HCT116 (cell line): ENCODE measurements at regions not wholly inside any gene's neighbourhood (a gene's known extent, or its start where the extent isn't known, plus 50 kb on each side); places are given as distances from the start of the nearest gene placed in this dataset.
A peak's percentile ranks its signal among the peaks of the same experiment; 100 is the strongest.

Source experiments
- ATAC-seq: fragments of 200-7000 bp; cut with Tn5 transposase; 2 replicates; pipeline ENCODE4 v1.9.1; 2020; ENCODE audit warnings: mild to moderate bottlenecking, moderate library complexity
- BruUV-seq: library from RNA; stranded (reverse); fragments of 400-500 nt; replicated peaks from 2 replicates; lab custom pipeline; 2021; lab: Mats Ljungman, UMichigan
- CTCF ChIA-PET: fragments of 300-600 bp; sonication (Branson Sonifier 250); formaldehyde crosslinking; loops from one replicate; lab custom pipeline; 2021; ENCODE audit warnings: antibody characterized with exemption; lab: Charles Lee
- POLR2A ChIA-PET: fragments of 300-600, 350-600 bp; sonication (Branson Sonifier 250); formaldehyde crosslinking; loops from one replicate; lab custom pipeline; 2021; ENCODE audit warnings: antibody characterized with exemption; lab: Charles Lee
- RAD21 ChIA-PET, 2 experiments: fragments of 300-600 bp; sonication (Branson Sonifier 250); formaldehyde crosslinking; loops; one replicate each; lab custom pipeline; 2023; ENCODE audit warnings: low total read pairs in 2 of 2; ENCODE audit not compliant: uncharacterized antibody in 2 of 2, unreplicated experiment in 2 of 2, low non-redundant PET in 1 of 2; lab: Charles Lee
- DNase-seq: peaks from one replicate; pipeline ENCODE4 v3.0.0-alpha.2; 2010; ENCODE audit warnings: low read depth, low spot score
- H2AFZ ChIP-seq: fragments of 200-600 bp; shearing (Covaris generic), sonication (generic); 2 replicates; pipeline ENCODE4 v1.6.1; 2017; ENCODE audit warnings: low read depth, mixed run types, mixed read lengths, antibody characterized with exemption, low read length; ENCODE audit not compliant: poor library complexity, severe bottlenecking
- H3K27ac ChIP-seq: 2 replicates; pipeline ENCODE4 v1.5.1; 2012; ENCODE audit warnings: low read depth, low read length
- H3K27me3 ChIP-seq: fragments of 200-600 bp; sonication (generic); 2 replicates; pipeline ENCODE4 v1.6.1; 2016; ENCODE audit warnings: mixed run types, low read length, mixed read lengths; ENCODE audit not compliant: insufficient read depth
- H3K36me3 ChIP-seq, 2 experiments: fragments of 200-500 bp in 1 of 2; fragments of 200-600 bp in 1 of 2; sonication (Bioruptor generic) in 1 of 2; sonication (generic) in 1 of 2; 2 replicates each; pipeline versions ENCODE4 v1.5.1 to v1.6.1; 2014 to 2016; ENCODE audit warnings: low read length in 2 of 2, inconsistent platforms in 1 of 2, mixed read lengths in 1 of 2, mixed run types in 1 of 2; ENCODE audit not compliant: insufficient read depth in 2 of 2, control insufficient read depth in 1 of 2
- H3K4me1 ChIP-seq, 2 experiments: fragments of 200-600 bp in 1 of 2; sonication (generic) in 1 of 2; 2 replicates each; pipeline versions ENCODE4 v1.5.1 to v1.6.1; 2012 to 2017; ENCODE audit warnings: low read length in 2 of 2, inconsistent platforms in 1 of 2, mild to moderate bottlenecking in 1 of 2, mixed read lengths in 1 of 2, mixed run types in 1 of 2, moderate library complexity in 1 of 2; ENCODE audit not compliant: insufficient read depth in 2 of 2, control insufficient read depth in 1 of 2
- H3K4me2 ChIP-seq: fragments of 200-600 bp; sonication (generic); 2 replicates; pipeline ENCODE4 v1.6.1; 2017; ENCODE audit warnings: mixed run types, low read length, mixed read lengths
- H3K4me3 ChIP-seq, 2 experiments: fragments of 200-600 bp in 1 of 2; sonication (generic) in 1 of 2; replicated peaks in 1 of 2; 2 replicates each; pipeline ENCODE4 v1.5.1; 2011 to 2016; ENCODE audit warnings: low read length in 2 of 2, control low read depth in 1 of 2, low read depth in 1 of 2, mild to moderate bottlenecking in 1 of 2, mixed read lengths in 1 of 2, mixed run types in 1 of 2
- H3K79me2 ChIP-seq: fragments of 200-600 bp; sonication (generic); 2 replicates; pipeline ENCODE4 v1.6.1; 2017; ENCODE audit warnings: mild to moderate bottlenecking, mixed run types, low read length, moderate library complexity, mixed read lengths; ENCODE audit not compliant: insufficient read depth
- H3K9ac ChIP-seq: fragments of 200-600 bp; sonication (generic); 2 replicates; pipeline ENCODE4 v1.6.1; 2016; ENCODE audit warnings: low read length, mixed read lengths
- H3K9me2 ChIP-seq: fragments of 200-600 bp; sonication (generic), shearing (Covaris generic); 2 replicates; pipeline ENCODE4 v1.6.1; 2017; ENCODE audit warnings: mixed run types, mild to moderate bottlenecking, moderate library complexity; ENCODE audit not compliant: insufficient read depth
- H3K9me3 ChIP-seq, 2 experiments: fragments of 200-500 bp in 1 of 2; fragments of 200-600 bp in 1 of 2; sonication (Bioruptor generic) in 1 of 2; sonication (generic) in 1 of 2; 2 replicates each; pipeline ENCODE4 v1.6.1; 2014 to 2017; ENCODE audit warnings: low read length in 2 of 2, mixed read lengths in 2 of 2, inconsistent platforms in 1 of 2, low read depth in 1 of 2, mild to moderate bottlenecking in 1 of 2, mixed run types in 1 of 2, moderate library complexity in 1 of 2; ENCODE audit not compliant: control insufficient read depth in 1 of 2, insufficient read depth in 1 of 2
- H4K20me1 ChIP-seq: fragments of 200-600 bp; sonication (generic), shearing (Covaris generic); 2 replicates; pipeline ENCODE4 v1.6.1; 2017; ENCODE audit warnings: mixed run types, mild to moderate bottlenecking, moderate library complexity; ENCODE audit not compliant: insufficient read depth
- ELF1 ChIP-seq: IDR thresholded peaks from 2 replicates; pipeline ENCODE4 v1.6.1; 2012; ENCODE audit warnings: low read depth, borderline replicate concordance
- RAD21 ChIP-seq: IDR thresholded peaks from 2 replicates; pipeline ENCODE4 v1.6.1; 2012; ENCODE audit warnings: low read depth, mild to moderate bottlenecking
- SRF ChIP-seq: IDR thresholded peaks from 2 replicates; pipeline ENCODE4 v1.6.1; 2012; ENCODE audit warnings: low read depth
- intact Hi-C: fragments of 100-400 bp; cut with micrococcal nuclease; formaldehyde crosslinking; loops from 2 replicates; pipeline ENCODE4 v1.10.0; 2022

- no peak for TF ChIP-seq ELF1
- TF ChIP-seq, all 23 proteins: peak for 0
- ChIA-PET CTCF (interaction anchor here (1.5 kb wide), 1 partner anchor 18 kb away, joined by 4 read pairs; no protein-coding TSS in a partner anchor), POLR2A (no interaction called here), RAD21 (no interaction called here)
- no peak overlapping the region for H3K27ac ChIP-seq
- no peaks in the 10 kb centered on the region for H3K9me2 ChIP-seq
- H3K4me3 ChIP-seq, result no peak overlapping the region
- BruUV-seq, result no TSS peak
- no peak overlapping the region for H3K9ac ChIP-seq
- H3K4me2 ChIP-seq, result no peak overlapping the region
- H3K9me3 ChIP-seq, result no peaks in the 10 kb centered on the region
- peak overlapping the region; percentile 7 for H2AFZ ChIP-seq
- ATAC-seq (no peak), DNase-seq (no peak)
- H3K27me3 ChIP-seq, result no peaks in the 10 kb centered on the region
- peaks cover 18 to 25% of the 10 kb centered on the region in 2 experiments for H3K4me1 ChIP-seq
- no peaks in the 10 kb centered on the region for H3K36me3 ChIP-seq
- no peaks in the 10 kb centered on the region for H3K79me2 ChIP-seq
- intact Hi-C loops, result no loop called here
- H4K20me1 ChIP-seq, result no peaks in the 10 kb centered on the region
These were observed 107.5 kb upstream of the GALNT15 start for GRCh38 chr3:16066975-16067374.

GRCh38 chr3:16067837-16068471, 106.5 kb upstream of the GALNT15 start:
- no peak overlapping the region for H3K4me2 ChIP-seq
- H3K9me3 ChIP-seq, result no peaks in the 10 kb centered on the region
- no peak overlapping the region for H3K4me3 ChIP-seq
- H3K27me3 ChIP-seq, result no peaks in the 10 kb centered on the region
- RAD21 ChIA-PET, result no interaction called here
- peaks cover 18 to 25% of the 10 kb centered on the region in 2 experiments for H3K4me1 ChIP-seq
- no peak for DNase-seq
- intact Hi-C loops, result no loop called here
- TF ChIP-seq SRF, result no peak
- TF ChIP-seq RAD21, result no peak
- no peak overlapping the region for H3K9ac ChIP-seq
- H2AFZ ChIP-seq, result no peak overlapping the region
- POLR2A ChIA-PET, result no interaction called here
- no peak for ATAC-seq
- H4K20me1 ChIP-seq, result no peaks in the 10 kb centered on the region
- CTCF ChIA-PET, result interaction anchor here (1.5 kb wide), 1 partner anchor 19 kb away, joined by 4 read pairs; no protein-coding TSS in a partner anchor
- no peak overlapping the region for H3K27ac ChIP-seq
- no TSS peak for BruUV-seq
- H3K79me2 ChIP-seq, result no peaks in the 10 kb centered on the region
- H3K36me3 ChIP-seq, result no peaks in the 10 kb centered on the region
- no peaks in the 10 kb centered on the region for H3K9me2 ChIP-seq
